Stimulated activated effector memory CD8-positive, alpha-beta T cell treated with anti-CD3 and anti-CD28 coated beads, Interleukin-12 subunit alpha, Interleukin-12 subunit beta, amount 100 ng/mL, for 72 hours (primary cell): ENCODE measurements at regions not wholly inside any gene's neighbourhood (a gene's known extent, or its start where the extent isn't known, plus 50 kb on each side); places are given as distances from the start of the nearest gene placed in this dataset.

Experiments
- ATAC-seq: fragments of 150-1000 bp; cut with Tn5 transposase; 2 replicates; pipeline ENCODE4 v1.10.0; 2021
- DNase-seq, 2 donors: peaks; one replicate each; pipeline ENCODE4 v3.0.0; 2021 to 2022; ENCODE audit warnings: low spot score in 2 of 2
- H3K27ac Mint-ChIP-seq: one replicate; pipeline ENCODE4 v1.8.0; 2022; ENCODE audit warnings: mild to moderate bottlenecking, mixed read lengths
- H3K36me3 Mint-ChIP-seq: one replicate; pipeline ENCODE4 v1.8.0; 2022; ENCODE audit warnings: mild to moderate bottlenecking, mixed read lengths
- H3K4me1 Mint-ChIP-seq: one replicate; pipeline ENCODE4 v1.8.0; 2022; ENCODE audit warnings: mixed read lengths
- H3K4me3 Mint-ChIP-seq: one replicate; pipeline ENCODE4 v1.8.0; 2022; ENCODE audit warnings: mild to moderate bottlenecking, mixed read lengths
- H3K9me3 Mint-ChIP-seq: one replicate; pipeline ENCODE4 v1.8.0; 2022; ENCODE audit warnings: mixed read lengths

DNA sequence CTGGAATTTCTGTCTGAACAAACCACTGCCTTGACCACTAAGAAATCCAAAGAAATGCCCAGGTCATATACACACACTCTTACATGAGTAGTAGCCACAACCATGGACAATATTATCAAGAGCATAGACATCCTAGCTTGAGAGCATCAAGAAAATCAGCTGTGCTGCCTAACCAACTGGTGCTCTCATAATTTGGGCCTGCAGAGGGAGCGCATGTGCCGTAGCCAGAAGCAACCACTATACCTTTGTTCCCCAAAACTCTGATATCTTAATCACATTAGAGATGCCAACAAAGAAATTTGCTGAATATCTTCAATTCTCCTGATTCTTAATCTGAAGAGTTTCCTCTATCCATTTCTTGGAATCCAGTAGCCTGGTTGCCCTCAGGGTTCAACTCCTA, 163.6 kb downstream of the ZNF674 start:
- Mint-ChIP-seq H3K4me1 (peaks cover 5% of the 10 kb centered on the region), H3K27ac (no peak overlapping the region), H3K9me3 (no peaks in the 10 kb centered on the region), H3K36me3 (no peaks in the 10 kb centered on the region), H3K4me3 (no peak overlapping the region)
- peak in 1 of 2 donors; percentile 53 for DNase-seq
- ATAC-seq: peak; percentile 39

DNA sequence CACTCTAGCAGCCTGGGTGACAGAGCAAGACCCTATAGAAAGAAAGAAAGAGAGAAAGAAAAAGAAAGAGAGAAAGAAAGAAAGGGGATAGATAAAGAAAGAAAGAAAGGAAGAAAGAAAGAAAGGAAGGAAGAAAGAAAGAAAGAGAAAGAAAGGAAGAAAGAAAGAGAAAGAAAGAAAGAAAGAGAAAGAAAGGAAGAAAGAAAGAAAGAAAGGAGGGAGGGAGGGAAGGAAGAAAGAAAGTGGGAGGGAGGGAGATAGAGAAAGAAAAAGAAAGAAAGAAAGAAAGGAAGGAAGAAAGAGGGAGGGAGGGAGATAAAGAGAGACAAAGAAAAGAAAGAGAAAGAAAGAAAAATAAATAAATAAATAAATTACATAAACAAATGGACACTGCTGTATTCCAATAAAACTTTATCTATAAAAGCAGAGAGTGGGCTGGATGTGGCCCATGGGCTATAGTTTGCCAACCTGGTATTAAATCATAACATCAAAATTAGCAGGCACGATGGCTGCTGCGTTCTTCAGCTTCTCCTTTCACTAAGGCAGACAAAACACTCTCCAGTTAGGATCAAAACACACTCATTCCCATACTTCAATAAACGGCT, 165.0 kb downstream of the ZNF674 start:
- Mint-ChIP-seq H3K4me3 (no peak overlapping the region), H3K4me1 (peaks cover 5% of the 10 kb centered on the region), H3K9me3 (no peaks in the 10 kb centered on the region), H3K27ac (no peak overlapping the region), H3K36me3 (no peaks in the 10 kb centered on the region)
- no peak for DNase-seq
- ATAC-seq: no peak

DNA sequence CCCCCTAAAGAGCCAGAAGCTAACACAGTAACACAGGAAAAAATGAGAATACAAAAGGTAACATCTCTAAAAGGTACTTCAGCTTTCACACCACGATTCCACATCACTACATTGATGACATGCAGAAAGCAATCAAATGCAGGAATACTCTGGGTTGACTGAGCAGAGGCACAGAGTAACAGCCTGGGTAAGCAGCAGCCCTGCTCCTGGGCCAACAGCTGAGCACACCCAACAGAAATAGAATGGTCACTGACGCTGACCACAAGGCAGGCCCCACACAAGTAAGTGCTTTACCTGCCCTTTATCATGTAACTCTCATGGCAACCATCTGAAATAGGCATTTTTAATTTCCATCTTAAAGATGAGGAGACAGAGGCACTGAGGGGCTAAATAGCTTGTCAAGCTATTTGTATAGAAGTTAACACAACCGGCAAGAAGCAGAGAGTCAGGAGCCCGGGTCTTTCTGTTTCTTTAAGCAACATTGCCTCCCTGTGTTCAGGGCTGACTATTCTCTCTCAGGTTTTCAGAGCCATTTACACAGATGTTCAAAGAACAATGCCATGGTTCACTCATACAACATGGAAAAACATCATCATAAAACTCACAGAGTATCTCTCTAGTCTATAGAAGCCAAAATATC, 168.9 kb downstream of the ZNF674 start:
- H3K27ac Mint-ChIP-seq: no peak overlapping the region
- DNase-seq (no peak), ATAC-seq (peak; percentile 65)
- no peak overlapping the region for H3K4me3 Mint-ChIP-seq
- no peaks in the 10 kb centered on the region for H3K36me3 Mint-ChIP-seq
- no peaks in the 10 kb centered on the region for H3K9me3 Mint-ChIP-seq
- H3K4me1 Mint-ChIP-seq: peaks cover 2% of the 10 kb centered on the region

DNA sequence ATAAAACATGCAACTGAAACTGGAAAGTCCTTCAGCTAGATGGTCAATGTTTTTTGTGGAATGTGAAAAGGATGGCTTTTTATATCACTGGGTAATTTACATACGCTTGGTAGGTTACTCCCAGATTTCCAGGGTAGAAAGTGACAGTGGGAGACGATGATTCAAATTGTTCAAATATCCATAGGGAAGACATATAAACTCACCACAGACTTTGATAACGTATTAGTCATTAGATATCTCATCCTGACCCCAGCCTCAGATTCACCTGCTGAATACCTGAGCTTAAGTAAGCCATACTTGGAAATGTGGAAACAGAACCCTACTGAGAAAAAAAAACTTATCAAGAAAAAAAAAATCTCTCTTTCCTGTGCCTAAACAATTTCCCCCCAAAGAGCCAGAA, 169.4 kb downstream of the ZNF674 start:
- H3K4me1 Mint-ChIP-seq: no peaks in the 10 kb centered on the region
- DNase-seq (no peak), ATAC-seq (no peak)
- H3K27ac Mint-ChIP-seq: no peak overlapping the region
- H3K36me3 Mint-ChIP-seq: no peaks in the 10 kb centered on the region
- no peak overlapping the region for H3K4me3 Mint-ChIP-seq
- H3K9me3 Mint-ChIP-seq: no peaks in the 10 kb centered on the region

DNA sequence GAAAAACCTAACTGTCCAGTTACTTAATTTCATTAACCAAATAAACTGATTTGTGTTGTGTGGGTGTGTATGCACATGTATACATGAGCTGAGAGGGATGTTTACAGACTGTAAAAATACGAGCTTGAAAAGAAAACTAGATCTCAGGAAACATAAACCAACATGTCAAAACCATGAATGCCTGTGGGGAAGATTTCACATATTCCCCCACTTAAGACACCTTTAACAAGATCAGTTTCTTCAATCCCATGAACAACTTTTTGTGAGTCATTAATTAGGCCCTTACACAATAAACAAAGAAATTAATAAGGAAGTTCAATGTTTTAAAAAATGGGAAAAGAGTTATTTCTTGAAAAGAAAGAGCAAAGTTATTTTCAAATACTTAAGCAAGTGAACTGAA, 170.8 kb downstream of the ZNF674 start:
- no peaks in the 10 kb centered on the region for H3K36me3 Mint-ChIP-seq
- H3K27ac Mint-ChIP-seq: no peak overlapping the region

DNA sequence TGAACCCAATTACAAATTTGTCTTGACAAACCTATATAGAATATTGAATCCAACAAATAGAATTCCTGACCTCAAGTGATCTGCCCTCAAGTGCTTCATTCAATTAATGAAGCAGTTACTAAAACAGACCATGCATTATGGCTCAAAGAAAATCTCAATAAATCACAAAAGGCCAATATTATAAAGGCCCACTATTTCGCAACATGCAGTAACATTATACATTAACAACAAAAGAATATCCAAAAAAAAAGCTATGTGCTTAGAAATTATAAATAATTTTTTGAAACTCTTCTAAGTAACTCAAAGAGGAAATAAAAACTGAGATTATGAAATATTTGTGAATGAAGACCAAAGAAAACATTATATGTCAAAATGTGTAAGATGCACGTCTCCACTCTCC, 177.7 kb downstream of the ZNF674 start:
- ATAC-seq (no peak), DNase-seq (no peak)
- H3K36me3 Mint-ChIP-seq: no peaks in the 10 kb centered on the region
- no peak overlapping the region for H3K4me3 Mint-ChIP-seq
- H3K4me1 Mint-ChIP-seq: no peaks in the 10 kb centered on the region
- no peaks in the 10 kb centered on the region for H3K9me3 Mint-ChIP-seq
- no peak overlapping the region for H3K27ac Mint-ChIP-seq

More for the DNA sequence above, 170.8 kb downstream of the ZNF674 start:
- ATAC-seq: no peak
- H3K9me3 Mint-ChIP-seq: no peaks in the 10 kb centered on the region
- no peaks in the 10 kb centered on the region for H3K4me1 Mint-ChIP-seq
- no peak for DNase-seq
- H3K4me3 Mint-ChIP-seq: no peak overlapping the region

DNA sequence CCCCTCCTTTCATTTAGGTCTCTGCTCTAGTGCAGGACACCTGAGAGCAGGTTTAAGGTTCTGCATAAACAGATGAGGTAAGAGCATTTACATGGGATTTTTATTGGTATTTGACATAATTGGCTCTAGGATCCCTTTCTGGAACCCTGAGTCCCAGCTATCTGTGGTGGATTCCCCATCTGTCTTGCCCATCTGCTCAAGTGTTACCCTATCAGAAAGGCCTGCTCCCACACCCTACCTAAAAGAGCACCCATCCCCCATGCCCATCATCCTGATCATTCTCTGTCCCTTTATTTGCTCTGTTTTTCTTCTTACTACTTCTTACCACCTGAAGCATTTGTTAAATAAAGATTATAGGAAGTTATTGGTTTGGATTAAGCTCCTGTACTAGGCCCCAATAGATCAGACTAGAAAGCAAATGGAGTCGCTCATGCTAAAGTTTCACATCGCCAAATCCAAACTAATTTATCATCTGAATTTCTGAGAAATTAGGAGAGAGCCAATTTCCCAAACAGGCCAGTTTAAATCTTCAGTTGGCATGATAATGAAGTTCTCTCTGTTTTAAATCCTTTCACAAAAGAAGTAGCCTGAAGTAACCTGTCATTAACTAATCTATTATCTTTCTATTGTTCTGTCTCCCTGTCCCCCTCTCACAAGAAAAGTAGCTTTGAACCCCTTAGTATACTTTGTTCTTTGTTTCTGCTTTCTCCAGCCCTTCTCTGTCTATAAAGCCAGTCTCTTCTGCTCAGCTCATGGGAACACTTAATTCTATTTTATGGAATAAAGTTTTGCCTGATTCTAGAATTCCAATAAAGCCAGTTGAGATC, 178.6 kb downstream of the ZNF674 start:
- Mint-ChIP-seq H3K27ac (no peak overlapping the region), H3K36me3 (no peaks in the 10 kb centered on the region), H3K4me3 (no peak overlapping the region), H3K4me1 (no peaks in the 10 kb centered on the region), H3K9me3 (no peaks in the 10 kb centered on the region)
- no peak for ATAC-seq
- DNase-seq: no peak

DNA sequence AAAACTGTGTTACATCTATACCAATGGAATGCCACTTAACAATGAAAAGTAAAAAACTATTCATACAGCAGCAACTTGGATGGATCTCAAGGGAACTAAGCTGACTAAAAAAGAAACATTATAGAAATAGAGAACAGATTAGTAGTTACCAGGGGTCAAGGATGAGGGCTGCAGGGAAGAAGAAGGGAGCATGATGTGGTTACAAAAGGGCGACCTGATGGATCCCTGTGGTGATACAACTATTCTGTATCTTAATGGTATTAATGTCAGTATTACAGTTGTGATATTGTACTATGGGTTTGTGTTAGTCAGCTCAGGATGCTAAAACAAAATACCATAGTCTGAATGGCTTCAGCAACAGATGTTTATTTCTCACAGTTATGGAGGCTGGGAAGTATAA, 190.7 kb downstream of the ZNF674 start:
- Mint-ChIP-seq H3K4me1 (no peaks in the 10 kb centered on the region), H3K27ac (no peak overlapping the region), H3K4me3 (no peak overlapping the region), H3K9me3 (no peaks in the 10 kb centered on the region), H3K36me3 (no peaks in the 10 kb centered on the region)
- DNase-seq (no peak), ATAC-seq (no peak)

DNA sequence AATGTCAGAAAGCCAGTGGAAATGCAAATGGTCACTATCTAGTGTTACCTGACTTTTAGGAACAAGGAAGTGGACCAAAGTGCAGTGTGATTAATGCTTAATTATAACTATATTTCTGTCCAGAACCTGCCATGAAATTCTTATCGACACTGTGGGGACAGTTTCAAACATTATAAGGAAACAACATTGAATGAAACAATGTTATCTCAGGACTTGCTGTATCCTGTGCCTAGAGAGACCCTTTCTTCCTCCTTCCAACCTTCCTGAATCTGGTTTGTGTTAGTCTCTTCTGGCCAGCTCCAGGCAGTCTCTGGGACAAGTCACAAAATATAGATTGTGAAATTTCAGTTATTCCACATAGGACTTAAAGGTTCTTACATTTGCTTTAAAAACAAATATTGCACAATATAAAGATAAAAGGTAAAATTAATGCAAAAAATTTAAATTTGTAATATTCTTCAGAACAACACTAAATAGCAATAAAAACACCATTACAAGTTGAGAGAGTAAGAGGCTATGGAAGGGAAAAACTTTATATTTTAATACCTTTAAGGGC, 203.4 kb downstream of the ZNF674 start:
- no peak for ATAC-seq
- no peak for DNase-seq
- no peaks in the 10 kb centered on the region for H3K4me1 Mint-ChIP-seq
- no peaks in the 10 kb centered on the region for H3K9me3 Mint-ChIP-seq
- no peak overlapping the region for H3K4me3 Mint-ChIP-seq
- no peak overlapping the region for H3K27ac Mint-ChIP-seq
- no peaks in the 10 kb centered on the region for H3K36me3 Mint-ChIP-seq

DNA sequence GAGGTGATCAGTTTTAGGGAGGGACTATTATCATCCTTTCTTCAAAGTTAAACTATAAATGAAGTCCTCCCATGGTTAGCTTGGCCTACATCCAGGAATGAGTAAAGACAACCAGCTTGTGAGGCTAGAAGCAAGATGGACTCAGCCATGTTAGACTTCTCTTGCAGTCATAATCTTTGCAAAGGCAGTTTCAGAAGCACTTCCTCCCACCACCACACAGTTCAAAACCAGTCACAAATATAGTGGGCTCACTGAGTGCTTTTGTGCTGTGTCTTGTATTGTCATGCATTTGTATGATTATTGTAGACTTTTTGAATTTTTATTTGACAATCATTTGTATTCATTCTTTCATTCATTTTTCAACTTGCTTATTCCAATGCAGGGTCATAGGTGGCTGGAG, 204.5 kb downstream of the ZNF674 start:
- Mint-ChIP-seq H3K9me3 (no peaks in the 10 kb centered on the region), H3K4me1 (no peaks in the 10 kb centered on the region), H3K36me3 (no peaks in the 10 kb centered on the region), H3K4me3 (no peak overlapping the region), H3K27ac (no peak overlapping the region)
- ATAC-seq (no peak), DNase-seq (no peak)

DNA sequence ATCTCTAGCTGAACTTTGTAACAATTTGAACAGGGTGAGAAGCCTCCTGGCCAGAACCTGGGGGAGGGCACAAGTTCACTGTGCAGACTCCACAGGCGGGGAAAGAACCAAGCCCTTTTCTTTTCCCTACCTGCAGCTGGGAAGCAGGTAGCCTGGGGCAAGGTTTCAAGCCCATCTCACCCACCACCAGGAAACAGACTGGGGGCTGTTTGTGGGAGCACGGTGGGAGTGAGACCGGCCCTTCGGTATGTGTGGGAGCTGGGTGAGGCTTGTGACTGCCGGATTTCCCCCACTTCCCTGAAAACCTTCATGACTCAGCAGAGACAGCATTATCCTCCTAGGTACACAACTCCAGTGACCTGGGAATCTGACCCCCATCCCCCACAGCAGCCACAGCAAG, 211.7 kb downstream of the ZNF674 start:
- no peak overlapping the region for H3K27ac Mint-ChIP-seq
- ATAC-seq: no peak
- H3K4me3 Mint-ChIP-seq: no peak overlapping the region
- no peaks in the 10 kb centered on the region for H3K36me3 Mint-ChIP-seq
- no peaks in the 10 kb centered on the region for H3K4me1 Mint-ChIP-seq
- no peak for DNase-seq
- H3K9me3 Mint-ChIP-seq: no peaks in the 10 kb centered on the region

DNA sequence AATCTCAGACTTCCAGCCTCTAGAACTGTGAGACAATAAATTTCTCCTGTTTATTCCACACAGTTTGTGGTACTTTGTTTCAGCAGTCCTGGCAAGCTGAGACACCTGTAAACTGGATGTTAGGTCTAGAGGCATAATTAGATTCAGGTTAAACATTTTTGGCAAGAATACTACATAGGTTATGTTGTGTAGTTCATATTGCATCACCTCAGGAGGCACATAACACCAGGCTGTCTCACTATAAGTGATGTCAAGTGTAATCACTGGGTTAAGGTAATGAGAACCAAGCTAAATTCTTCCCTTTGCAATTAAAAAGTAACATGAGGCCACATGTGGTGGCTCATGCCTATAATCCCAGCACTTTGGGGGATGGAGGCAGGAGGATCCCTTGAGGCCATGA, 214.2 kb downstream of the ZNF674 start:
- H3K9me3 Mint-ChIP-seq: no peaks in the 10 kb centered on the region
- ATAC-seq (no peak), DNase-seq (no peak)
- H3K27ac Mint-ChIP-seq: no peak overlapping the region
- no peaks in the 10 kb centered on the region for H3K36me3 Mint-ChIP-seq
- no peaks in the 10 kb centered on the region for H3K4me1 Mint-ChIP-seq
- no peak overlapping the region for H3K4me3 Mint-ChIP-seq

DNA sequence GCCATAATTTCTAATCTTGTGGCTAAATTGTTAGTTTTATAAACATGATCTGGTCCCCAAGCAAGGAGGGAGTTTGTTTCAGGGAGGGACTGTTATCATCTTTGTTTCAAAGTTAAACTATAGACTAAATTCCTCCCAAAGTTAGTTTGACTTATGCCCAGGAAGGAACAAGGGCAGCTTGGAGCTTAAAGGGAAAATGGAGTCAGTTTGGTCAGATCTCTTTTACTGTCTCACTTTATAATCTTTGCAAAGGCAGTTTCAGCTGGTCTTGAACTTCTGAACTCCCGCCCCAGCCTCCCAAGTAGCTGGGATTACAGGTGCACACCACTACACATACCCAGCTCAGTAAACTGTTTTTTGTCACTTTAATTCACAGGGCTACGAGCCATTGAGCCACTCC, 214.7 kb downstream of the ZNF674 start:
- no peak overlapping the region for H3K27ac Mint-ChIP-seq
- H3K36me3 Mint-ChIP-seq: no peaks in the 10 kb centered on the region
- no peak for DNase-seq
- no peak overlapping the region for H3K4me3 Mint-ChIP-seq
- H3K4me1 Mint-ChIP-seq: no peaks in the 10 kb centered on the region
- H3K9me3 Mint-ChIP-seq: no peaks in the 10 kb centered on the region
- ATAC-seq: no peak

DNA sequence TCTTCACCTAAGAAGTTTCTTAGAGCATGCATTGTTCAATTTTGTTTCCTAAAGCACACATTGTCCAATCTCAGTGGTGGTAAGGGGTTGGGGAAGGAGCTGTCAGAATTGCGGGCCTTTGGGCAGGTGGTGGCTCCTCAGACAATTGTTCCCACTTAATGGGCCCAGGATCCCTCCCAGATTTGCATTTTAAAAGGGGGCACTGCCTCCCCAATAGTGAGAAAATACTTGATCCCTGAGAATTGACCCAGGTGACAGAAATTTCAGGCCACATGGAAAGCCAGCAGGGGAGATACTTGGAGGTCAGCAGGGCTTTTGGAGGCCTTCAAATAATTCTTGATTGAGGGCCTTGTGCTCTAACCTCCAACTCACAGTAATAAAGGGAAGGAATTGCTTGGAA, 217.1 kb downstream of the ZNF674 start:
- H3K4me1 Mint-ChIP-seq: no peaks in the 10 kb centered on the region
- ATAC-seq: no peak
- H3K27ac Mint-ChIP-seq: no peak overlapping the region
- no peak overlapping the region for H3K4me3 Mint-ChIP-seq
- H3K36me3 Mint-ChIP-seq: no peaks in the 10 kb centered on the region
- no peak for DNase-seq
- no peaks in the 10 kb centered on the region for H3K9me3 Mint-ChIP-seq

DNA sequence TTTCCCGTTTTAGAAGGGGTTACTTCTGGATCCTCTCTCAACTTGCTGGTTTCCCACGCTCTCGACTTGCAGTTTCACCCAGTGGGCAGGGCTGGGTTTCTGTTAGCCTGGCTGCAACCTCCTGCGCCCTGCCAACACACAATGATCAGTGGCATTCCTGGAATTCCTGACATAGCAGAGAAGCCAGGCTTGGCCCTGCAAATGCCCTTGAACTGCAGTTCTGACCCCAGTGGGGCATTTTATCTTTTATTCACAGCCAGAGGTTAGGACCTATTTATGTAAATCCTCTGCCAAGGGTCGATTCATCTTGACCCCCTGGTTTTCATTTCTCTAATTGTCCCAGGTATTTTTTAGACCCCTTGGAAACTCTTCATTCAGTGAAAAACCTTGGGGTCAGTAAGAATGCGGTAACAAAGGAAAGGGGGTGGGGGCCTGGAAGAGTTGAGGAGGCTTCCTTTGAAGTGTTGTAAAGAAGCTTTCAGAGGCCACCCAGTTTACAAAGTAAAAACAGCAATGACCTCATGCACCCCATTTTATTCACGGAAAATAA, 217.6 kb downstream of the ZNF674 start:
- no peaks in the 10 kb centered on the region for H3K9me3 Mint-ChIP-seq
- H3K4me1 Mint-ChIP-seq: no peaks in the 10 kb centered on the region
- no peaks in the 10 kb centered on the region for H3K36me3 Mint-ChIP-seq
- H3K4me3 Mint-ChIP-seq: no peak overlapping the region
- H3K27ac Mint-ChIP-seq: no peak overlapping the region
- ATAC-seq (no peak), DNase-seq (no peak)
